ENCODE measurements at regions not wholly inside any gene's neighbourhood (a gene's known extent, or its start where the extent isn't known, plus 50 kb on each side); places are given as distances from the start of the nearest gene placed in this dataset.
"Not testable (repeated sequence)": the region's sequence is repeated elsewhere in the genome, so short reads cannot be mapped to it uniquely, and the experiment has no call there.

DNA sequence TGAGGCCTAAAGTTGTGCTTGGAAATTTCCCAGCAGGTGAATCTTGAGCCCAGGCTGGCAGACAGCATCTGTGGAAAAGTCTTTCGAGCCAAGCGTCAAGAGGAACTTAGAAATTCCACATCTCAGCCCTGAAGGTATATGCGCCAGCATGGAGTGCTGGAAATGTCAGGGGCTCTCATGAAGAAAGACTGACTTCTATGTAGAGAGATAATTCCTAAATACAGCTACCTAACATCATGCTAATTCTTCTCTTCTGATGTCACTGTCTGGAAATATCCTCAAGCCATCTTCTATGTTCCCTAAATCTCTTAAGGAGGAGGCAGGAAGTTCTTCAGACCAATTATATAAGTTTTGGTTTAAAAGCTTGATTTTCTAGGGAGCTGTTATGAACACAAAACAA is 492.4 kb upstream of the MARCKS start:
- no peaks in the 10 kb centered on the region for H3K4me1 ChIP-seq
- H3K27ac ChIP-seq: no peak overlapping the region
- H3K36me3 ChIP-seq: no peaks in the 10 kb centered on the region

GRCh38 chr6:113365191-113365590 is 492.0 kb upstream of the MARCKS start:
- Histone ChIP-seq H3K27ac (no peak overlapping the region), H3K27me3 (no peaks in the 10 kb centered on the region), H3K4me1 (no peaks in the 10 kb centered on the region), H3K4me3 (no peak overlapping the region), H3K9me3 (no peaks in the 10 kb centered on the region), H3K36me3 (no peaks in the 10 kb centered on the region)
- no peak for TF ChIP-seq CTCF (IDR thresholded peaks at IDR 0.05)
- DNase-seq (ENCODE audit: low spot score): no peak

More for the DNA sequence above, 492.4 kb upstream of the MARCKS start:
- no peak overlapping the region for H3K4me3 ChIP-seq
- H3K27me3 ChIP-seq: no peaks in the 10 kb centered on the region
- TF ChIP-seq CTCF (IDR thresholded peaks at IDR 0.05): no peak
- no peak for DNase-seq (ENCODE audit: low spot score)
- H3K9me3 ChIP-seq: no peaks in the 10 kb centered on the region

DNA sequence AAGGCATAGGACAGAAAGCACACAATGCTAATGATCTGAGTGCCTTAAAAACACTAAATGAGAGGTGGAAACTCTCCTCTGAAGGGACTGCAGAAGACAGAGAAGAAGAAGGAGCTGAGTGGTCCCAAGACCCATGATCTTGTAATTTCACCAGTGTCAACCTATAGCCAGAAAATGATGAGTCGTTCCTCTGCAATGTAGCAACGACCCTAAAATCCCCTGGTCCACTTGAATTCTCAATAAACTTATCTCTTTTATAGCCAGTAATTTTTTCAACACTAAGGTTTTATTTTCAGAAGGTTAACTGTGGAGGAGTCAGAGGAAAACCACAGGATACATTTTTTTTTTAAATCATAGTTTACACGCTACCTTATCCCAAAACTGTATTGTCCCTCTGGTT is 490.6 kb upstream of the MARCKS start:
- DNase-seq (ENCODE audit: low spot score): no peak
- no peak for TF ChIP-seq CTCF (IDR thresholded peaks at IDR 0.05)

DNA sequence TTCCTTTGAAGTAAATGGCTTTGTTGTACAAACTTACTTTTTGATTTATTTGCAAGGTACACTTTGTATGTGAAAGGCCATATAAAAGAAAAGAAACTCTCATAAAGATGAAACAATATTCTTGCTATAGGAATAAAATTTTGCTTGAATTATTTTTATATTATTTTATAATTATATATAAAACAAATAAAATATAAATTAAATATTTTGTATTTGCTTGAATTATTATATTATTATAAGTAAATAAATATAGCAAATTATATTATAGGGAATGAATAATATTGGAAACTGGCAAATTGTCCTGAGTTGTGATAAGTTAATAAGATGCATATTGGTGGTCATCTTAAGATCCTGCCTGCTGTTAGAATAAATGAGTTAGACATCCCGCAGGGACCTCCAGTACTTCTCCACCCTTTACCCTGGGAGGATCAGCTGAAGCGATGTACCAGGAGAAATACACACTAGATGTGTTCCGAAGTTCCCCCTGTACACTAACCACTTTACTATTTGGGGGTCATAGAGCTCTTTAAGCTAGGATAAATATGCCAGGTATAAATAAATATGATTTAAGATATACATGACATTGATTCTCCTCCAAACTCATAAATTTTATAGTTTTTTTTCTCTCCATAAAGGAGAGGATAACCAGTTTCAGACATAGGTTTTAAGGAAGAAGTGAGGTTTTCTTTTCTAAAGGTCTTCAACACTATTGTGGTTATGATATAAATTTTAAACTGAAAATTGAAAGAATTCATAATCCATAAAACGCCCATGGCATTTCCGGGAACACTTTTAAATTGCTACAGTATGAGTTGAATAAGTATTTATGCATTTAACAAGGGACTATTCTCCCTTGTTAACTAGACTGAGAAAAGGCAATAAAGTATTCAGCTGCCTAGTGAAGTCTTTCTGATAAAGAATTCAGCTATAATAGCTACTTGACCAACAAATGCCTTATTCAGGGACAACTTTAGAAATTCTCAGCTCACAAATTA is 486.3 kb upstream of the MARCKS start:
- DNase-seq (ENCODE audit: low spot score): no peak
- no peak overlapping the region for H3K27ac ChIP-seq
- no peaks in the 10 kb centered on the region for H3K9me3 ChIP-seq
- no peaks in the 10 kb centered on the region for H3K27me3 ChIP-seq
- no peak overlapping the region for H3K4me3 ChIP-seq
- TF ChIP-seq CTCF (IDR thresholded peaks at IDR 0.05): no peak
- no peaks in the 10 kb centered on the region for H3K4me1 ChIP-seq
- H3K36me3 ChIP-seq: no peaks in the 10 kb centered on the region

More for the DNA sequence above, 490.6 kb upstream of the MARCKS start:
- no peaks in the 10 kb centered on the region for H3K4me1 ChIP-seq
- no peaks in the 10 kb centered on the region for H3K36me3 ChIP-seq
- H3K27me3 ChIP-seq: no peaks in the 10 kb centered on the region
- no peak overlapping the region for H3K27ac ChIP-seq
- no peak overlapping the region for H3K4me3 ChIP-seq
- no peaks in the 10 kb centered on the region for H3K9me3 ChIP-seq

DNA sequence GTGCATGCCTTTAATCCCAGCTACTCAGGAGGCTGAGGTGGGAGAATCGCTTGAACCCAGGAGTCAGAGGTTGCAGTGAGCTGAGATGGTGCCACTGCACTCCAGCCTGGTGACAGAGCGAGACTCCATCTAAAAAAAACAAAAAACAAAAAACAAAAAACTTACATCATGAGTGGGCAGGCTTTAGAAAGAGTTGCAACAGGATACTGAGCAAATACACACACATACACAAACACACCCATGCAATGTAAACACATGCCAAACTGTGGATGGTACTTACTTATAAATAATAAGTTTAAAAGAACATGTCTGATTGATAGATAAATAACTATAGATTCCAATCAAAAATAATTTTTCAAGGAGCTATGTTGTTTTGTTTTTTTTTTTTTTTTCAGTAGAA is 481.7 kb upstream of the MARCKS start:
- not testable (repeated sequence) for H3K4me3 ChIP-seq; H3K9me3 ChIP-seq; H3K27ac ChIP-seq; H3K4me1 ChIP-seq; H3K27me3 ChIP-seq; DNase-seq (ENCODE audit: low spot score); H3K36me3 ChIP-seq

GRCh38 chr6:113375950-113376846 is 480.9 kb upstream of the MARCKS start:
- no peak for DNase-seq (ENCODE audit: low spot score)
- Histone ChIP-seq H3K4me3 (no peak overlapping the region), H3K27me3 (no peaks in the 10 kb centered on the region), H3K36me3 (no peaks in the 10 kb centered on the region), H3K9me3 (no peaks in the 10 kb centered on the region), H3K27ac (no peak overlapping the region), H3K4me1 (no peaks in the 10 kb centered on the region)
- TF ChIP-seq CTCF (IDR thresholded peaks at IDR 0.05): no peak
